Testis (tissue), 2 donors: ENCODE measurements at regions not wholly inside any gene's neighbourhood (a gene's known extent, or its start where the extent isn't known, plus 50 kb on each side); places are given as distances from the start of the nearest gene placed in this dataset.
A peak's percentile ranks its signal among the peaks of the same experiment; 100 is the strongest.

Experiments used
- DNase-seq: peaks from one replicate; pipeline ENCODE4 v3.0.0-alpha.2; 2019
- H3K27ac ChIP-seq, 2 donors: fragments of 200-600 bp; sonication (generic); one replicate each; pipeline ENCODE4 v1.5.1; 2019
- H3K27me3 ChIP-seq: fragments of 200-600 bp; sonication (generic); one replicate; pipeline ENCODE4 v1.5.1; 2019
- H3K36me3 ChIP-seq: fragments of 200-600 bp; sonication (generic); one replicate; pipeline ENCODE4 v1.5.1; 2017; ENCODE audit warnings: low read depth; ENCODE audit errors: missing control alignments
- H3K4me1 ChIP-seq: fragments of 200-600 bp; sonication (generic); one replicate; pipeline ENCODE4 v1.5.1; 2019
- H3K4me3 ChIP-seq, 2 donors: fragments of 200-600 bp; sonication (generic); one replicate each; pipeline ENCODE4 v1.5.1; 2017 to 2019
- H3K9me3 ChIP-seq: fragments of 200-600 bp; sonication (generic); one replicate; pipeline ENCODE4 v1.5.1; 2017
- CTCF ChIP-seq, 3 experiments: fragments of 450-650 bp in 2 of 3; fragments of 200-600 bp in 1 of 3; sonication (generic) in 1 of 3; IDR thresholded peaks; one replicate each; pipeline ENCODE4 v1.5.1; 2016 to 2019; ENCODE audit warnings: antibody characterized with exemption in 3 of 3, mild to moderate bottlenecking in 2 of 3, moderate library complexity in 1 of 3
- POLR2A ChIP-seq: fragments of 450-650 bp; IDR thresholded peaks from one replicate; pipeline ENCODE4 v1.6.1; 2017; ENCODE audit warnings: antibody characterized with exemption, mild to moderate bottlenecking, moderate library complexity
- WGBS, 2 donors: methylation state at CpG; one replicate each; pipeline ENCODE4 v1.1.5; 2018; 5-methylcytosine and 5-hydroxymethylcytosine counted together
- intact Hi-C: fragments of 100-400 bp; cut with DNase I; formaldehyde crosslinking; loops from one replicate; pipeline ENCODE4 v1.15.1; 2023; ENCODE audit warnings: low total_unique reads

DNA sequence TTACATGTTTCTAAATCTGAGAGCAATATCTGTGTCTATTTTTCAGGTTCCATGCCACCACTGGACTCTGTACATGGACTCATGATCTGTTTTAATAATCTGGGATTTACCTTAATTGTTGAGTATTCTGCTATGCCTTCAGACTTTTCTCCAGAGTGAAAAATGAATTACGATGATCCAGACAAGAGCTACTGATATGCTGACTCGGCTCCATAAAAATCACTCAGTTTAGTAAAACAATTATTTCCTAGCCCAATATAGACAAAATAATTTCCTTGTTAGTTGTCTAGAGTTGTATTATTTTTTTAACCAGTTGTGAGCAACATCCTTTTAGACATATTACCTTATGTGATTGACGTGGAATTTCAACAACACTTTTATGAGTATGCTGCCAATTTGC, 736.8 kb downstream of the RFPL4B start:
- intact Hi-C loops: no loop called here
- Histone ChIP-seq H3K27ac (no peak overlapping the region), H3K9me3 (no peaks in the 10 kb centered on the region), H3K4me3 (no peak overlapping the region), H3K4me1 (no peaks in the 10 kb centered on the region), H3K27me3 (no peaks in the 10 kb centered on the region), H3K36me3 (no peaks in the 10 kb centered on the region)
- no peak for DNase-seq
- TF ChIP-seq CTCF (IDR thresholded peaks at IDR 0.05) (no peak), POLR2A (no peak)
- WGBS, 2 donors: 86 to 89% methylated on average over 3 of the region's 3 CpGs

- WGBS, 2 donors: 63 to 70% methylated on average over 8 of the region's 8 CpGs
- Histone ChIP-seq H3K4me1 (peaks cover 6% of the 10 kb centered on the region), H3K27ac (no peak overlapping the region), H3K36me3 (no peaks in the 10 kb centered on the region), H3K9me3 (no peaks in the 10 kb centered on the region), H3K4me3 (no peak overlapping the region), H3K27me3 (no peaks in the 10 kb centered on the region)
- intact Hi-C loops: no loop called here
- peak; percentile 16 for DNase-seq
- no peak for TF ChIP-seq CTCF (IDR thresholded peaks at IDR 0.05)
- no peak for TF ChIP-seq POLR2A
These were observed 741.9 kb downstream of the RFPL4B start for GRCh38 chr6:113089056-113089455.

DNA sequence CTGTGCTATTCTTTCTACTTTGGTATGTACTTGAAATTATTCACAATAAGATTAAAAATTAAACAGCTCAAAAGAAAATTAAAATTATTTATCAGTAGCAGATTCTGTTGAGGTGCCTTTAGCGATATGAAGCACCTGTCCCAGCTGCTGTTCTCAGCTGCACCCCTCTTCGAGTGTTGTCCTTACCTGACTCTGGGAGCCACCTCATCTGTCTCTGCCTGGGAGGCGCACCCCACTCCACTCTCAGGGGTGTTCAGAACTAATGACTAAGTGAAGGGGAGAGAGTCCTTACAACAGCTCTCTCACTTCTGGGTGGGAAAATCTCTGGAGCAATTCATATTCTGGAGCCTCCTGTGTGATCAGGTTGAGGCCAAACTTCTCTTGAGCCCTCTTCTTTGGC, 745.7 kb downstream of the RFPL4B start:
- DNase-seq: no peak
- Histone ChIP-seq H3K4me3 (no peak overlapping the region), H3K4me1 (peaks cover 6% of the 10 kb centered on the region), H3K27me3 (no peaks in the 10 kb centered on the region), H3K36me3 (no peaks in the 10 kb centered on the region), H3K27ac (no peak overlapping the region), H3K9me3 (no peaks in the 10 kb centered on the region)
- WGBS, 2 donors: 95% methylated on average over 3 of the region's 3 CpGs
- no peak for TF ChIP-seq CTCF (IDR thresholded peaks at IDR 0.05)
- TF ChIP-seq POLR2A: no peak
- intact Hi-C loops: no loop called here

- DNase-seq: no peak
- Histone ChIP-seq H3K36me3 (no peaks in the 10 kb centered on the region), H3K27me3 (no peaks in the 10 kb centered on the region), H3K9me3 (no peaks in the 10 kb centered on the region), H3K4me3 (no peak overlapping the region), H3K27ac (no peak overlapping the region), H3K4me1 (peaks cover 6% of the 10 kb centered on the region)
- TF ChIP-seq CTCF (IDR thresholded peaks at IDR 0.05): no peak
- TF ChIP-seq POLR2A: no peak
- 30 to 51% methylated on average over 3 of the region's 3 CpGs for WGBS, 2 donors
- intact Hi-C loops: no loop called here
These were observed 747.6 kb downstream of the RFPL4B start for GRCh38 chr6:113094779-113095178.

DNA sequence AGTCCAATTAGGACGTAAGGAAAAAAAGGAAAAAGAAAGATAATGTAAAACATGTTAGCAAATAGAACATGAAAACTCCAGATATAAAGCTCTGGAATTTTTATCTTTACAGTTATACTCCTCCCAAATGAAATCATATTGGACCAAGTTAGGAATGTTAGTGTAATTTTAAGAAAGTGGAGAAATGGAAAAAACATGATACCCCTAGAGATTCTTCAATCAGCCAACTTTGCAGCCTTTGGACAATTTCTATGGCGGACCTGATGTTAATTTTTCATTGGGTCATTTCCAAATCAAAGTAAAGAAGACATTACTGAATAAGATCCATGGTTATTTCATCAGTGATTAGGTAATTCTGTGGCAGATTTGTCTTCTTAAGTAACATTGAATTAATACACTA, 748.7 kb downstream of the RFPL4B start:
- TF ChIP-seq CTCF (IDR thresholded peaks at IDR 0.05) (no peak), POLR2A (no peak)
- intact Hi-C loops: no loop called here
- Histone ChIP-seq H3K27me3 (no peaks in the 10 kb centered on the region), H3K4me3 (no peak overlapping the region), H3K4me1 (peaks cover 6% of the 10 kb centered on the region), H3K9me3 (no peaks in the 10 kb centered on the region), H3K27ac (no peak overlapping the region), H3K36me3 (no peaks in the 10 kb centered on the region)
- WGBS, 2 donors: 71 to 89% methylated on average over 2 of the region's 2 CpGs
- DNase-seq: no peak
